HK-2 (cell line): ENCODE measurements at regions not wholly inside any gene's neighbourhood (a gene's known extent, or its start where the extent isn't known, plus 50 kb on each side); places are given as distances from the start of the nearest gene placed in this dataset.

ENCODE experiments used
- DNase-seq: peaks from one replicate; pipeline ENCODE4 v3.0.0-alpha.2; 2018; ENCODE audit not compliant: unreplicated experiment

- DNase-seq, result no peak
Measured at GRCh38 chr20:40320517-40321011, 368.5 kb downstream of the MAFB start.

- no peak for DNase-seq
Measured at GRCh38 chr20:40319741-40320516, 369.1 kb downstream of the MAFB start.

DNA sequence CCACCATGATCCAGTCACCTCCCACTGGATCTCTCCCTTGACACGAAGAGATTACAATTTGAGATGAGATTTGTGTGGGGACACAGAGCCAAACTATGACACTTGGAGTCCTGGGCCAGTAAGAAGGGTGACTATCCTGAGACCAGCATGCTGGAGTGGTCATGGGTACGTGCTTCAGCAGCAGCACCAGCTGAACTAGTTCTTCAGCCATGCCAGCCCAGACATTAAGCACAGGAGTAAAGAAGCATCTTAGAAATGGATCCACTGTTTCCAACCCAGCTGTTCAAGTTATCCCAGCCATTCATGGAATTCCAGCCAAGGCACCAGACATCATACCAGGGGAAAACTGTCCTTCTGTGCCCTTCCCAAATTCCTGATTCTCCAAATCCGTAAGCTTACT is 370.0 kb downstream of the MAFB start:
- DNase-seq, result no peak

- no peak for DNase-seq
Measured at GRCh38 chr20:40317156-40317790, 371.8 kb downstream of the MAFB start.

DNA sequence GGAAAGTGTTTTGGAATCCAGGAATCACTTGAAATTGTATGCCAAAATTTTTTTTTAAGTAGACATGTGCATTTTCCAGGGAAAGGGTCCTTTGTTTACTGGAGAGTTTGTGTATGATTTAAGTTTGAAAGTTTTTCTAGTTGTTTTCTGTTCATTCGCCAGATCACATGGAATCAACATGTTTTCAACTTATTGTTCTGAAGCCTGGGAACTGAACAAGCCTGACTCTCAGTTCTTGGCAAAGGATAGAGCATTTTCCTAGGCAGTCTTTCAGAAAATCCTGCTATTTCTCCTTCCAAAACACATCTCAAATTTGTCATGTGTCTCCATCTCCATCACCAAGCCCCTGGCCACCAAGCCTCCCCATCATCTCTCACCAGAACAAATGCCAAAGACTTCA is 374.8 kb downstream of the MAFB start:
- no peak for DNase-seq

DNA sequence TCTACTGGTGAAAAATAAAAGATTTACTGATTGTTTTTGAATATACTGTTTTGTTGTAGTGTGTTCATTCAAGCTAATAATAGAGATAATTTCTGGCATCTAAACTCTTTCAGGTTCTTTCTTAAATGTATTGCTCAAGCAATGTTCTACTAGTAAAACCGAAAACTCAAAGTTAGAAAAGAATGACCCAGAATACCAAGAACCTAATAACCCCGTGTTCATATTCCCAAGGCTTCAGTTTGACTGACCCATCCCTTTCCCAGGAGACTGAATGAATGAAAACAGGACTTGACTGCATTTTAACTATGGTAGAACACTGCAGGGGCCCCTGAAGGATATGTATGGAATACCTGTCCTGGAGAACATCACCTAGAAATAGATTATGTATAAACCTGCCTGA is 375.3 kb downstream of the MAFB start:
- no peak for DNase-seq

DNA sequence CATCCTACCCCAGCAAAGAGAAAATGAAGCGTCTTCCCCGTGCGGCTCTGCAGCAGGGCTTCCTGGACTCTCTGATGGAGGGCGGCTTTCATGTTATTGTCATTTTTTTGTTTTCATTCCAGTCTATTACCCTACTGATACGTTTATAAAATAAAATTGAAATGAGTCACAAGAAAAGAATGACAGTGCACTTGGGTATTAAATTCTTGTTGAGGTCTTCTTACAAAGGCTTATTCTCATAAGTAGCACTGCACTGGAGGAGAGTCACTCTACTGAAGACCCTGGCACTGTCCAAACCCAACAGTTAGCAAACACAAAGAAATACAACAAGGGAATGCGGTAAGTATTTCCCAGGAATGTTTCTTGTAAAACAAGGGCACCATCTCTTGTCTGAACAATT is 379.3 kb downstream of the MAFB start:
- no peak for DNase-seq

GRCh38 chr20:40307997-40308396 is 381.0 kb downstream of the MAFB start:
- DNase-seq, result no peak

DNA sequence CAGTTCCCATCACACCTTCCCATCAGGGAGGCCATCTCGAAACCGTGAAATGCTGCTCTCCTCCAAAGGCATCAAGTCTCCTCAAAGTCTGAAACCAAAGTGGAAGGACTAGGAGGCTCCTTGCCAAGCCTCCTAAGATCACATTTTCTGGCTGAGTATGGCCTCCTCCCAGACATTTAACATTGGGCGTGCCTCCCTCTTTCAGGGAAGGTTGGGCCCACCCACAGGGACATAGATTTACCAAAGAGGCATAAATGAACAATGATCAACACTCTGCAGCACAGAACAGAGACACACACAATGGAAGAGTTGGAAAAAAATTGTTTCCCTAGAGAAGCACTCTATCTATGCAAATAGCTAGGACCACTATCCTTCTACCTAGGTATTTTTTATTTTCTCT is 381.8 kb downstream of the MAFB start:
- no peak for DNase-seq

DNA sequence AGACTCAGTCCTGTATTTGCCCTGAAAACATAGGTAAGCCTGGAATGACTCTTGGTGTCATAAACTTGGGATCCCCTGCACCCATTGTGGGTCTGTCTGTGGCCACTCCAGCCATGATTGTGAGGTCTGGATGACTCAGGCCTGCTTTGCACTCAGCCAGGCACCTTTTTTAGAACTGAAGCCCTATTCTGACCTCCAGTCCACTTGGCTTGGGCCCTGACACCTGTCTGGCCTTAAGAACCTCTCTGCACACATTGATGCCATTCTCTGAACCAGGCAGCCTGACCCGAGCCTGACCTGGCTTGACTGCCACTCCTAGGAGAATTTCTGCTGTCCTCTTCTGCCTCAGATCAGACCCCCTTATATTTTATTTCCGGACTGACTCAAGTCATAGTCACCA is 383.7 kb downstream of the MAFB start:
- DNase-seq, result no peak

DNA sequence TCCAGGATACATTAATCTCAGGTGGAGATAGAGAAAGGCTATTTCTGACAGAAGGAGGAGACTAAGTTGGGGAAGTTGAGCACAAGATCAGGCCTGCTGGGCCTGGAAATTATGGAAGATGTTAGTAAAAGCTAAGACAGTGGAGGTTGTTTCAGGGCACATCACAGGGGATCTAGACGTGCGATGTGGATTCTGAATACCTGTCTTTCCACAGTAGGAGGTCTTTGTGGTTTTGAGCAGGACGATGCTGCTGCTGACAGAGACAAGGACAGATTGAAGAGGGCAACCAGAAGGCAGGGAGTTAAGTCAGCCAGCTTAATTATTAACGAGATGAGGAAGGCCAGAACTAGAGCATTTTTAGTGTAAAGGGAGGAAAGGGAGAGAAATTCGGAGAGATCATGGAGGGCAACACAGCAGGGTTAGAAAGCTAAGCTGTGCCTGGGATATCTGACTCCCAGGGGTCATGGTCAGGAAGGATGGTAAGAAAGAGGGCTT is 384.9 kb downstream of the MAFB start:
- no peak for DNase-seq

DNA sequence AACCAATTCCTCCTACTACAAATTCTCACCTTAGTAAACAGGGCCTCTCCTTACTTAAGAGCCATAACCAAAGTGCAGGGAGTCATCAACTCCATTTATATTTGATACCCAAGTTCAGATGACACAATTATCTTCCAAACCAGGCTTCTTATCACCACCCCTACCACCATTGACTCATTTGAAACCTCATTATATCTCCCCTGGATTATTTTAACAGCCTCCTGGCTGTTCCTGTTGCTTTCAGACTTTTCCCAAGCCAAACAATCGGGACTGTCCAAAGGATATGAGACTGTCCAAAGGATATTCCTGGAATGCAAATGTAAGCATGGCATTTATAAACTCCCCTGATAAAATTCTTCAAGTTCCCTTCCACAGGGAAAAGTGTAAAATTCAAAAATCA is 394.3 kb downstream of the MAFB start:
- DNase-seq, result no peak

DNA sequence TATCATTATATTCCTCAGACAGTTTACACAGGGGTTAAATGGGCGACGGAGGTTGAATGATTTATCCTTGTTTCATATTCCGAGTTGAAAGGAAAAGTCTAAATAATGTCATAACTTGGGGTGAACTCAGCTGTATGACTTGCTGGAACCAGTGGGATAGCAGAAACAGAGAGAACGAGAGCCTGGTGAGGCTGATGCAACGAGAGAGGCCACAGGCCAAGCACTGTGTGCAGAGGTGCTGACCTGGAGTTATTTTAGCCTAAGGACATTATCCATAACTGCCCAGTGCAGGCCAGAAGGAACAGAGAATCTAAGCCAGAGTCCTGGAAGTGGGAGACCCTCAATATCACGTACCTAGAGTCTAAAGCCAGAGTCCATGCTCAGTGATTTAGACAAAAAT is 394.9 kb downstream of the MAFB start:
- no peak for DNase-seq

GRCh38 chr20:40293740-40294139 is 395.3 kb downstream of the MAFB start:
- no peak for DNase-seq

DNA sequence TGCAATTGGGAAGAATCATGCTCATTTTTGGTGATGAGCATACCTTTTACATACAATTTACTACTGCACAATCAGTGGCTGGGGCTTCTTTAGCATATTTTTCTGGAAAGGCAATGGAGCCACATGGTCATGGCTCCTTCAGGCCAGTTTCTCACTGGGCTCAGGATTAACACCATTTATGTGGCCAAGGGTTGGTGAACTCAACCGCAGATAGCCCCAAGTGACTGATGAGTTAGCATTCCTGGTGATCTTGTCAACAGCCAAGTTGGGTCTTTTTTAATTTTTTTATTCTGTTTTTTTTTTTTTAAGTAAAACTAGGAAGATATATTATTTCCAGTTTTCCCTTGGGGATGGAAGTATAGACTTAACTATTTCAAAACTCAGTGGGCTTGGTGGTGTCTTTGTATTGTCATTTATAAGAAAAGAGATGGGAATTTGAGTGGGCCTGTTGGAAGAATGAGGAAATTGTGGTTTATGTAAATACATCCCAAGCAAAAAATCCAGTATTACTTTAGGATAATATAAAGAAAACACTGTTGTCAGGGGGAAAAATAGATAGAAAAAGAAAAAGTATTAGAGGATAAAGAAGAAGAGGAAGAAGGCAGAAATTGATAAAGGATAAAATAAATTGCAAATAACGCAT is 397.4 kb downstream of the MAFB start:
- DNase-seq, result no peak

GRCh38 chr20:40287683-40288082 is 401.4 kb downstream of the MAFB start:
- no peak for DNase-seq

DNA sequence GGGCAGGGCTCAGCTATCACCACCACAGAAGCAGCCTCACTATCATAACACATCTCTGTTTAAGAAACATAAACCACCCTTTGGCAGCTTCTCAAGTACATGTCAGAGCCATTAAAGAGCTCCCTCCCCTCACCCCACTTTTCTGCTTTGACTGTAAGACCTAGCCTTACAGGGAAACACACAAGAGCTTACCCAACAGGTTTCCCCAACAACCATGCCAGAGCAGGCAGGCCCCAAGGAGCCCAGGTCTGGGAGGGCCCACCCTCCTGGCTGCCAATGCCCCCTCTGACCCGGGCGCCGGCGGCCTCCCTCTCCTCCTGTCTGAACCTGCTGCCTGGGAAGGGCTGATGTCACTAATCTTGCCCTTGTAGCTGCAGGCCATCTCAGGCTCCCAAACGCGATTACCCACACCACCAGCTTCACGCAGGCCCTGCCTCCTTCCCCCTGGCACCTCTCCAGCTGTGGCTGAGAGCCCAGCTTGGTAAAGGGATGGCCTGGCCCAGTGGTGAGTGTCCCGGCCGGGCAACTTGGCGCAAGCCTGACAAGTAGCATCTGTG is 402.0 kb downstream of the MAFB start:
- no peak for DNase-seq

DNA sequence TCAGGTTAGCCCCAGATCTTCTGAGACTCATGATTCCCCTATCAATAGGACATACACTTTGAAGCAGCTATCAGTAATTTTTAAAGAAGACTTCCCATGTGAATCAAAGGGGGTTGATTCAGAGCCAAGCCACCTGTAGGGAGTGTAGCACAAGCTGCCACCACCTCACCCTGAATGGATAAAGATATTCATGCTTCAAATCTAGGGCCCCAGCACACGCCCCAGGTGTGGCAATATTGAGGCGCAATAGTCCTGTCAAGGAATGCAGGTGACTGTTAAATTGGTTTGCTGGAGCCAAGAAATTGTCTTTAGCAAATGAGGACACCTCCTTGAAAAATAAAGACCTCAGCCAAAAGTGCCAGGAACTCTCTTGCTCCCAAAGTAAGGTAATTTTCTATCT is 404.4 kb downstream of the MAFB start:
- no peak for DNase-seq

GRCh38 chr20:40283689-40284088 is 405.3 kb downstream of the MAFB start:
- no peak for DNase-seq

GRCh38 chr20:40282941-40283340 is 406.1 kb downstream of the MAFB start:
- no peak for DNase-seq

DNA sequence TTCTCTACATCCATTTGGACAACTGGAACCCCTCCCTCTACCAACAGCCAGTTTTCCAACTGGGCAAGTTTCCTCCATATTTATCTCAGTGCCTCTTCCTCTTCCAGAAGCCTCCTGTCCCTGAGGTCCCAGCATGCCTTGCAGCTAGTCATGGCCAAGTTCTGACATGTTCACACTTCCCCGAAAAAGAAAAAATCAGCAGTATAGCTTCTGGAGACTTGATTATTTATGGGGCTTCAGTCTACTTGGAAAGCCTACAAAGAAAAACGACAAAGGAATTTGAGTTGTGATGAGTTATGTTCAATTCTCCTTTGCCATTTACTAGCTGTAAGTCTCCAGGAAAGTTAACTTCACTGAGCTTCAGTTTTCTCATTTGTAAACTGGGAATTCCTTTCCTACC is 406.5 kb downstream of the MAFB start:
- DNase-seq, result no peak

DNA sequence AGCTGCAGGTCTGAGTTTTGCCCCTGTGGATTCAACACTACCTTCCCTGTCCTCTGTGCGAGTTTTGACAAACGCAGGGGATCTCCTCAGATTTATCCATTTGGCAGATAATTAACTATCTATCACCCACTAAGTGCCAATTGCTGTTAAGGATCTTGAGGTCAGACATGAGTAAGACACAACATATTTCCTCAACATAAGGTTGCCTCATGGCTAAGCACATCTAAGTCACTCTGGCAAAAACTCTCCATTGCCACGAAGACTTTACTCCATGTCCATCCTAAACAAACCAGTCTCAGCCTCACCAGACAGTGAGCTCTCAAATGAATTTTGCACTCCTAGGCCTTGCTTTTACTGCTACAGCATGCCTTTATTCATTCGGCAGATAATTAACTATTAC is 408.4 kb downstream of the MAFB start:
- no peak for DNase-seq

DNA sequence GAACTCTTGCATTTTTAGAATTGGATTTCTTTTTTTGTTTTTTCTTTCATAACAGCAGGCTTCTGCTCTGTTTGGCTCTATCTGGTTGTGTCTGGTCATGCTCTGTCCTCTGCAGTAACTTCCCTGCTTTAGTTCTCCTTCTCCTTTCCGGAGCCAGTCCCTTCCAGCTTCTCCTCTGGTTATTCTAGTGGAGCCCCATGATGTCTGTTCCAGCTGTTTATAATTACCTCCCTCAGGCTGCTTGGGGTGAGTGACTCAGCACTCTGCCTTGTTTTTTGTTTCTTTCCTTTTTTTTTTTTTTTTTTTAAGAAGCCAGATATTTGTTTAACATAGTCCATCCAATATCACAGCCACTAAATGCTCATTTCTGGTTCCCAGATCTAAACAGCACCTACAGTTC is 409.6 kb downstream of the MAFB start:
- DNase-seq, result no peak
